K562 (cell line): ENCODE measurements at regions not wholly inside any gene's neighbourhood (a gene's known extent, or its start where the extent isn't known, plus 50 kb on each side); places are given as distances from the start of the nearest gene placed in this dataset.

Source experiments
- ATAC-seq: fragments of 200-7000 bp; cut with Tn5 transposase; 3 replicates; pipeline ENCODE4 v1.9.1; 2020; ENCODE audit warnings: moderate library complexity
- BruUV-seq: library from RNA; stranded (reverse); fragments of 400-500 nt; replicated peaks from 2 replicates; lab custom pipeline; 2021; lab: Mats Ljungman, UMichigan
- CTCF ChIA-PET: fragments of 300-600 bp; formaldehyde crosslinking; extraction: SDS; loops from one replicate; lab custom pipeline; 2021; ENCODE audit warnings: low intra/inter-chr PET ratio; lab: Yijun Ruan, JAX
- POLR2A ChIA-PET: fragments of 300-600, 350-650 bp; sonication (Branson Sonifier 250); formaldehyde crosslinking; extraction: SDS; loops from one replicate; lab custom pipeline; 2021; ENCODE audit warnings: antibody characterized with exemption, inconsistent platforms; lab: Yijun Ruan, JAX
- DNase-seq, 4 experiments: peaks; one replicate each; pipeline versions ENCODE4 v3.0.0 to v3.0.0-alpha.2; 2011 to 2018; ENCODE audit warnings: low spot score in 3 of 4, mixed read lengths in 3 of 4; ENCODE audit errors: extremely low read depth in 1 of 4
- FAIRE-seq: peaks from 2 replicates; lab custom pipeline; 2011; peaks lifted over from hg19 to GRCh38; lab: Jason Lieb, UNC
- H2AFZ ChIP-seq: 2 replicates; pipeline ENCODE4 v1.6.0; 2011; ENCODE audit warnings: low read depth, low read length, control low read depth, inconsistent platforms
- H3K27ac ChIP-seq: fragments of 200-600 bp; 3 replicates; pipeline ENCODE4 v1.8.0; 2011; ENCODE audit warnings: low read depth, mild to moderate bottlenecking, control low read depth, inconsistent platforms, low read length, moderate library complexity, mixed read lengths; ENCODE audit errors: extremely low read depth
- H3K27me3 ChIP-seq, 2 experiments: fragments of 300-600 bp in 1 of 2; 2 replicates in 1 of 2; 3 replicates in 1 of 2; pipeline versions ENCODE4 v1.6.0 to v1.8.0; 2011; ENCODE audit warnings: inconsistent platforms in 2 of 2, low read length in 2 of 2, mild to moderate bottlenecking in 1 of 2, mixed read lengths in 1 of 2, moderate library complexity in 1 of 2; ENCODE audit not compliant: control insufficient read depth in 2 of 2, insufficient read depth in 2 of 2
- H3K36me3 ChIP-seq: fragments of 300-600 bp; 3 replicates; pipeline ENCODE4 v1.8.0; 2011; ENCODE audit warnings: mild to moderate bottlenecking, low read length, inconsistent platforms; ENCODE audit not compliant: control insufficient read depth, insufficient read depth
- H3K4me1 ChIP-seq, 2 experiments: fragments of 200-600 bp in 1 of 2; replicated peaks in 1 of 2; 2 replicates in 1 of 2; 3 replicates in 1 of 2; pipeline versions ENCODE4 v1.5.1 to v1.8.0; 2011; ENCODE audit warnings: inconsistent platforms in 2 of 2, low read length in 2 of 2, mild to moderate bottlenecking in 1 of 2, mixed read lengths in 1 of 2, moderate library complexity in 1 of 2; ENCODE audit not compliant: control insufficient read depth in 2 of 2, insufficient read depth in 2 of 2
- H3K4me2 ChIP-seq: 2 replicates; pipeline ENCODE4 v1.6.1; 2011; ENCODE audit warnings: low read length, control low read depth, inconsistent platforms, mixed read lengths; ENCODE audit not compliant: insufficient read depth
- H3K4me3 ChIP-seq: fragments of 200-600 bp; sonication (generic), shearing (Covaris generic); 2 replicates; pipeline ENCODE4 v1.5.1; 2016; ENCODE audit warnings: control low read depth, inconsistent platforms
- H3K79me2 ChIP-seq: fragments of 200-600 bp; 3 replicates; pipeline ENCODE4 v1.8.0; 2011; ENCODE audit warnings: low read length, inconsistent platforms; ENCODE audit not compliant: control insufficient read depth, insufficient read depth
- H3K9ac ChIP-seq, 2 experiments: 2 replicates each; pipeline versions ENCODE4 v1.6.0 to v1.6.1; 2011; ENCODE audit warnings: low read depth in 2 of 2, low read length in 2 of 2, control low read depth in 1 of 2, inconsistent platforms in 1 of 2, mild to moderate bottlenecking in 1 of 2, mixed read lengths in 1 of 2; ENCODE audit not compliant: insufficient read depth in 1 of 2
- H3K9me1 ChIP-seq: one replicate; pipeline ENCODE4 v1.6.0; 2011; ENCODE audit warnings: inconsistent platforms, mild to moderate bottlenecking, low read length, moderate library complexity; ENCODE audit not compliant: control insufficient read depth, insufficient read depth
- H3K9me3 ChIP-seq: replicated peaks from 2 replicates; pipeline ENCODE4 v1.5.1; 2011; ENCODE audit warnings: low read depth, low read length, inconsistent platforms; ENCODE audit not compliant: control insufficient read depth, insufficient read depth
- H4K20me1 ChIP-seq: replicated peaks from 2 replicates; pipeline ENCODE4 v1.6.1; 2011; ENCODE audit warnings: low read length, inconsistent platforms, mixed read lengths; ENCODE audit not compliant: control insufficient read depth, insufficient read depth
- WGBS: fragments of 100-300 bp; shearing (Covaris generic); methylation state at CpG from one replicate; pipeline ENCODE4 v1.1.6; 2016; ENCODE audit warnings: low coverage, mixed read lengths; ENCODE audit not compliant: insufficient coverage; ENCODE audit errors: missing lambda C conversion rate; 5-methylcytosine and 5-hydroxymethylcytosine counted together
- in situ Hi-C: fragments of 300-500 bp; cut with MboI; formaldehyde crosslinking; loops from 4 replicates; pipeline ENCODE4 v1.15.0; 2018; ENCODE audit warnings: inconsistent platforms, mixed read lengths
- intact Hi-C: fragments of 100-400 bp; cut with micrococcal nuclease; formaldehyde crosslinking; loops from 2 replicates; pipeline ENCODE4 v1.14.2; 2022
- TF ChIP-seq, protein P1 (sequence below): fragments of 250-450 bp; sonication (Bioruptor Pico); IDR thresholded peaks from 2 replicates; pipeline ENCODE4 v1.4.0; 2020

DNA sequence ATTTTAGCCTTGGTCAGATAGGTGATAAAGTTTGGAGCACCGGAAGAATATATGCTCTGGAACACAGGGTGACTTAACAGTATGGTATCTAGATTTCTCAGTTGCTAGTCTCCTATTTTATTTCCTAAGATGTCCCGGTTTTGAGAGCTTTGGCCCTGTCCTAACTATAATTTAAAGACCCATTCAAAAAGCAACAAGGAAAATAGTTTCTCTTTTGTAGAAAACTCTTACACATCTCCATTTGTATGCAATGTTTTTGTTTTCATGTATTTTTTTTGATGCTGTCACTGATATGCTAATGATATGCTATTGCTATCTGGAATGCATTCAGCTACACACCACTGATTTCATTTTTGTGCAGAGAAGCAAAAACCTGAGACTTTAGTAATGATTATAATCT, 237.8 kb downstream of the GPD2 start:
- FAIRE-seq (no peak), DNase-seq (no peak), ATAC-seq (no peak)
- Histone ChIP-seq H3K4me2 (no peak overlapping the region), H4K20me1 (no peaks in the 10 kb centered on the region), H3K36me3 (no peaks in the 10 kb centered on the region), H3K9ac (no peak overlapping the region), H3K9me3 (no peaks in the 10 kb centered on the region), H3K4me1 (peaks cover 0 to 6% of the 10 kb centered on the region in 2 experiments; a peak in 2 of 5 replicates), H2AFZ (no peak overlapping the region), H3K79me2 (no peaks in the 10 kb centered on the region), H3K4me3 (no peak overlapping the region), H3K27ac (no peak overlapping the region), H3K9me1 (no peaks in the 10 kb centered on the region), H3K27me3 (no peaks in the 10 kb centered on the region)
- TF ChIP-seq, protein P1, sequence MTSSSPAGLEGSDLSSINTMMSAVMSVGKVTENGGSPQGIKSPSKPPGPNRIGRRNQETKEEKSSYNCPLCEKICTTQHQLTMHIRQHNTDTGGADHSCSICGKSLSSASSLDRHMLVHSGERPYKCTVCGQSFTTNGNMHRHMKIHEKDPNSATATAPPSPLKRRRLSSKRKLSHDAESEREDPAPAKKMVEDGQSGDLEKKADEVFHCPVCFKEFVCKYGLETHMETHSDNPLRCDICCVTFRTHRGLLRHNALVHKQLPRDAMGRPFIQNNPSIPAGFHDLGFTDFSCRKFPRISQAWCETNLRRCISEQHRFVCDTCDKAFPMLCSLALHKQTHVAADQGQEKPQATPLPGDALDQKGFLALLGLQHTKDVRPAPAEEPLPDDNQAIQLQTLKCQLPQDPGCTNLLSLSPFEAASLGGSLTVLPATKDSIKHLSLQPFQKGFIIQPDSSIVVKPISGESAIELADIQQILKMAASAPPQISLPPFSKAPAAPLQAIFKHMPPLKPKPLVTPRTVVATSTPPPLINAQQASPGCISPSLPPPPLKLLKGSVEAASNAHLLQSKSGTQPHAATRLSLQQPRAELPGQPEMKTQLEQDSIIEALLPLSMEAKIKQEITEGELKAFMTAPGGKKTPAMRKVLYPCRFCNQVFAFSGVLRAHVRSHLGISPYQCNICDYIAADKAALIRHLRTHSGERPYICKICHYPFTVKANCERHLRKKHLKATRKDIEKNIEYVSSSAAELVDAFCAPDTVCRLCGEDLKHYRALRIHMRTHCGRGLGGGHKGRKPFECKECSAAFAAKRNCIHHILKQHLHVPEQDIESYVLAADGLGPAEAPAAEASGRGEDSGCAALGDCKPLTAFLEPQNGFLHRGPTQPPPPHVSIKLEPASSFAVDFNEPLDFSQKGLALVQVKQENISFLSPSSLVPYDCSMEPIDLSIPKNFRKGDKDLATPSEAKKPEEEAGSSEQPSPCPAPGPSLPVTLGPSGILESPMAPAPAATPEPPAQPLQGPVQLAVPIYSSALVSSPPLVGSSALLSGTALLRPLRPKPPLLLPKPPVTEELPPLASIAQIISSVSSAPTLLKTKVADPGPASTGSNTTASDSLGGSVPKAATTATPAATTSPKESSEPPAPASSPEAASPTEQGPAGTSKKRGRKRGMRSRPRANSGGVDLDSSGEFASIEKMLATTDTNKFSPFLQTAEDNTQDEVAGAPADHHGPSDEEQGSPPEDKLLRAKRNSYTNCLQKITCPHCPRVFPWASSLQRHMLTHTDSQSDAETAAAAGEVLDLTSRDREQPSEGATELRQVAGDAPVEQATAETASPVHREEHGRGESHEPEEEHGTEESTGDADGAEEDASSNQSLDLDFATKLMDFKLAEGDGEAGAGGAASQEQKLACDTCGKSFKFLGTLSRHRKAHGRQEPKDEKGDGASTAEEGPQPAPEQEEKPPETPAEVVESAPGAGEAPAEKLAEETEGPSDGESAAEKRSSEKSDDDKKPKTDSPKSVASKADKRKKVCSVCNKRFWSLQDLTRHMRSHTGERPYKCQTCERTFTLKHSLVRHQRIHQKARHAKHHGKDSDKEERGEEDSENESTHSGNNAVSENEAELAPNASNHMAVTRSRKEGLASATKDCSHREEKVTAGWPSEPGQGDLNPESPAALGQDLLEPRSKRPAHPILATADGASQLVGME: no peak
- 12% methylated on average over 2 of the region's 2 CpGs for WGBS
- in situ Hi-C loops (no loop called here), intact Hi-C loops (no loop called here)
- ChIA-PET CTCF (no interaction called here), POLR2A (no interaction called here)
- no TSS peak for BruUV-seq
